ENCODE measurements at regions not wholly inside any gene's neighbourhood (a gene's known extent, or its start where the extent isn't known, plus 50 kb on each side); places are given as distances from the start of the nearest gene placed in this dataset.
"Not testable (repeated sequence)": the region's sequence is repeated elsewhere in the genome, so short reads cannot be mapped to it uniquely, and the experiment has no call there.

DNA sequence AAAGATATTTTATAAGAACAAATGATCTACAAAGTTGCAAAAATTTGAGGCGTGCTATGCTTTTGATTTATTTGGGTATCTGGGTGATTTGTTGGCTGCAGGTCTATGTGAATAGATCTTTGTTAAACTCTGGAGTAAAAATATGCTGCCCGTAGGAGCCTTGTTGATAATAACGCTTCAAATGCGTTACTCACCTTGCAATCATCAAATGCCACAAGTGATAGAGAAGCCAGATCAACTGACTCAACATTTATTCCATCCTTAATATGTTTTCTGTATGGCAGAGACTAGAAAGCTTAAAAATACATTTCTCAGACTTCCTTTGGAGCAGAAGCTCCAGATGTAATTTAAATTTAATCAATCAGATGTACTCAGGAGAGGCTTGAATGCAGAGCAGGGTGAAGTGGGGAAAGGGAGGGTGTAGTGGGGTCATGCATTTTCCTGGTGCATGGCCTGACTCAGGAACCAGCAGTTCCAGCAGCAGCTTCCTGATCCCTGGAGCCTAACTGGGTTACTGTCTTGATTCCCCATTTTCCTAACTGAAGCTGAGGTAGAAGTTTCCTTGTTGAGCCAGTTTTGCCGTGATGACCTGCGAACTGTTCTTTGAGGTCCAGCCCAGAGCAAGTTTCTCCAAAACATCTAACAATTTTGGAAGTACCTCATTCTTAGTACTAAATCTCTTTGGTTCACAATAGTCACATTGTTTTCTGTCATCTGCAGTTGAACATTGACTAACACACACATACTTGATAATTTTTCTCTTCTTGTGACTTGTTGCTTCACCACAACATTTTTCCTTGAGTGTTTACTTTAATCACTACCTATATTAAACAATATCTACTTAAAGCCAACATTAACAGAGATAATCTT is 284.7 kb upstream of the CWC22 start:
- peak; percentile 37 for DNase-seq (ENCODE audit: low spot score)

- DNase-seq (ENCODE audit: low spot score): peak; percentile 55
These were observed 284.0 kb upstream of the CWC22 start for GRCh38 chr2:180291060-180291459.

- DNase-seq (ENCODE audit: low spot score): no peak
These were observed 282.5 kb upstream of the CWC22 start for GRCh38 chr2:180289627-180290026.

GRCh38 chr2:180279581-180279980 is 272.5 kb upstream of the CWC22 start:
- DNase-seq (ENCODE audit: low spot score): no peak

DNA sequence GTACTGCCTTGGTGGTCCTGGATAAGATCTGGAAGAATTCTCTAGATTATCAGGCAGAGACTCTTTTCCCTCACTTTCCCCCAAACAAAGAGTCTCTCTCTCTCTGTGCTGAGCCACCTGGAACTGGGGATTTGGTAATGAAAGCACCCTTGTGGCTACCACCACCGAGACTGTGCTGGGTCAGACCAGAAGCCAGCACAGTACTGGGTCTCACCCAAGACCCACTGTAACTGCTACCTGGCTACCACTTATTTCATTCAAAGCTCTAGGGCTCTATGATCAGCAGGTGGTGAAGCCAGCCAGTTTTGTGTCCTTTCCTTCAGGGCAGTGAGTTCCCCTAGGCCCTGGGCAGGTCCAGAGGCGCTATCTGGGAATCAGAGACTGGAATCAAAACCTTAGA is 269.6 kb upstream of the CWC22 start:
- DNase-seq (ENCODE audit: low spot score): no peak

DNA sequence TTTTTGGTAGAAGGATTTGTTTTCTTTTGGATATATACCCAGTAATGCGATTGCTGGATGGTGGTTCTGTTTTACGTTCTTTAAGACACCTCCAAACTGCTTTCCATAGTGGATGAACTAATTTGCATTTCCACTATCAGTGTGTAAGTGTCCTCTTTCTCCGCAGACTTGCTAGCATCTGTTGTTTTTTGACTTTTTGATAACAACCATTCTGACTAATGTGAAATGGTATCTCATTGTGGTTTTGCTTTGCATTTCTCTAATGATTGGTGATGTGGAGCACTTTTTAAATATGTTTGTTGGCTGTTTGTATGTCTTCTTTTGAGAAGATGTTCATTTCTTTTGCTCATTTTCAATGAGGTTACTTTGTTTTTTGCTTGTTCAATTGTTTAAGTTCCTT is 260.9 kb upstream of the CWC22 start:
- DNase-seq (ENCODE audit: low spot score): no peak

DNA sequence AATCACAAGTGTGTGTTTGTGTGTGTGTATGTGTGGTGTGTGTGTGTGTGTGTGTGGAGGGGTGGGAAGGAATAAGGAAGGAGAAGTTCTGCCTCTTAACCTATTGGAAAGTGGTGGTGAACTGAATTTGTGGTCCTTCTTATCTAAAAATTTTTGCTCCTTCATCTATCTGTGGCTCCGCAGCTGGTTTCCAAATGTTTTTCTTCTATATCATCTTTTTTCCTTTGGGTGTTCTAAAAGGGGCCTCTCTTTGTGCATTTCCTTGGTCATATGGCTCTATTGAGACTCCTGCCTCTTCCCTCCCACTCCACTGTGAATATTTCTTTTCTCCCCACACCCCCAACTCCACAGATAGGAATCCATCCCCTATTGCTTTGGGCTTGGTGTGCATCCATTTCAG is 254.9 kb upstream of the CWC22 start:
- no peak for DNase-seq (ENCODE audit: low spot score)

- no peak for DNase-seq (ENCODE audit: low spot score)
These were observed 251.5 kb upstream of the CWC22 start for GRCh38 chr2:180258579-180258978.

GRCh38 chr2:180258041-180258537 is 251.0 kb upstream of the CWC22 start:
- DNase-seq (ENCODE audit: low spot score): no peak

DNA sequence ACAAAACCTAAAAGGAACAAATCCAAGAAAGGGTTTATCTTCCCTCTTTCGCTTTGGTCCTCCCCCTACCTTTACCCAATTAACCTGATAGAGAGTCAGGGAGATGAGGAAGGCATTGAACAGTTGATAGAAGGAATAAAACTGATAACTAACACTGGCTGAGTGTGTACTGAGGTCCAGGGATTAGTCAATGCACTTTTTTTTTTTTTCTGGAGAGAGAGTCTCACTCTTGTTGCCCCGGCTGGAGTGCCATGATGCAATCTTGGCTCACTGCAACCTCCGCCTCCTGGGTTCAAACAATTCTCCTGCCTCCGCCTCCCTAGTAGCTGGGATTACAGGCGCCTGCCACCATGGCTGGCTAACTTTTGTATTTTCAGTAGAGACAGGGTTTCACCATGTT is 250.2 kb upstream of the CWC22 start:
- no peak for DNase-seq (ENCODE audit: low spot score)

DNA sequence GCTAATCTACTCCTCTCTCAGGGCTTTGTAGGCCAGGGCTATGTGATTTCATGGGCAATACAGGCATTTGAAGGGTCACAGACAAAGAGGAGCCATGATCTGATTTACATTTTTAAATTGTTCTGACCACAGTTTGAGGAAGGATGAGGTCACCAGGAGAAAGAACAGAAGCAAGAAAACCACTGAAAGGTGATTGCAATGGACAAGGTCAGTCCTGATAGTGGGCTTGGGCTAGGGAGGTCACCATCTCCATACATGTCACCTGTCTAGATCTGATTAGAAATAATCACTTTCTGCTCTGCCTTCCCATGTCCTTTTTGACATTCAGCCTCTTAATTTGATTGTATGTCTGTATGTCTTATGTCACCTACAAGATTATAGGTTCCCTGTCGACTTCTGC is 248.9 kb upstream of the CWC22 start:
- DNase-seq (ENCODE audit: low spot score): no peak

- DNase-seq (ENCODE audit: low spot score): no peak
These were observed 247.8 kb upstream of the CWC22 start for GRCh38 chr2:180254872-180255271.

DNA sequence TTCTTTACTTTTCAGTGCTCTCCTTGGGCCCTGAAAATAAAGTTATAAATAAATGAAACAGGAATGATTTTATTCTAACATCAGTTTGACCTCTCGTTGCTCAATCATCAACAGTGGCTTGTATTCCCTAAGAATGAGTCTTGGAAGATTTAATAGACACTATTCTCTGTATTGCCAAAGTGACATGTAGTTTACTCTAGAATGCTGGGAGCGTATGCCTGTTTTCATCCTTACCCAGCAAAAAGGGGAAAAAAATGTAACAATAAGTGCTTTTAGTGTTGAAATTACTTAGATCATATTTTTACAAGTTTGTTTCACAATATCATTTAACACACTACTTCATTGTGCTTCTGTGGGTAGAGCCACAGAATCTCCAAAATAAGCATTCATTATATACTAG is 240.6 kb upstream of the CWC22 start:
- DNase-seq (ENCODE audit: low spot score): no peak

DNA sequence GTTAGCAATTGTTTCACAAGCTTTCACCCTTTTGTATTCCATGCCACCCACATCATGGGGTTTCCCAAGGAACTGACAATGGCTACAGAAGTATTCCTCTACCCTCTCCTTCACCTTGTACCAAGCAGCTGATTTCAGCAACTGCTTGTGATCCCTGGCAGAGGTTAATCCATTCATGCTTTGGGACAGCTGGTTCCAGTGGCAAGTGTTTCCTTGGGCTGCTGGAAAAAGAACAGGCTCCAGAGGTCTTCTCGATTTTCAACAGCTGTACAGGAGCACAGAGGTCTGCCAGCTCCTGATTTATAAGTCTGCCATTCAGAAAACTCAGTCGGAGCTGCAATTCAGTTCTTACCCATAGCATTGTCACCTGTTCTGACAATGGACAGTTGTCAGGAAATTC is 239.2 kb upstream of the CWC22 start:
- DNase-seq (ENCODE audit: low spot score): no peak

DNA sequence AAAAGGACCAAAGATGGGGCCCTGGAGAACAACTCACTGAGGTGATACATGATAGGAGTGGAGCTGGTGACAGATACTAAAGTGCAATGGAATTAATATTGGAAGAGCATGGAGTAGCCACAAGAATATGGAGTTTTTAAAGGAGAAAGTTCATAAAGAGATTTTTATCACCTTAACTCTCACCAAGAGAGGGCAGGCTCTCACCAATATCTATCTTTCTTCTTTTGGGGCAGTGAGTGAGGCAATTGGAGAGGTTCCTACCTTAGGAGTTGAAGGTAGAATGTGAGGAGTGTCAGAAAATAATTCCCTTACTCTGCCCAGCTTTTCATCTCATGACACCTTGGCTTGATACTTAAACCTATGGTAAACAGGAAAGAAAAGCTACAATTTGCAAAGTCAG is 233.7 kb upstream of the CWC22 start:
- peak; percentile 4 for DNase-seq (ENCODE audit: low spot score)

- no peak for DNase-seq (ENCODE audit: low spot score)
These were observed 231.6 kb upstream of the CWC22 start for GRCh38 chr2:180238729-180239128.

DNA sequence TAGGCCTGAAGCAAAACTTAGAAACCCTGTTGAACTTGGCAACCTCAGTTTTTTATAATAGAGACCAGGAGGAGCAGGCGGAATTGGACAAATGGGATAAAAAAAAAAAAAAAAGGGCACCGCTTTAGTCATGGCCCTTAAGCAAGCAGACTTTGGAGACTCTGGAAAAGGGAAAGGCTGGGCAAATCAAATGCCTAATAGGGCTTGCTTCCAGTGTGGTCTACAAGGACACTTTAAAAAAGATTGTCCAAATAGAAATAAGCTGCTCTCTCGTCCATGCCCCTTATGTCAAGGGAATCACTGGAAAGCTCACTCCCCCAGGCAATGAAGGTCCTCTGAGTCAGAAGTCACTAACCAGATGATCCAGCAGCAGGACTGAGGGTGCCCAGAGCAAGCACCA is 229.0 kb upstream of the CWC22 start:
- DNase-seq (ENCODE audit: low spot score): not testable (repeated sequence)

DNA sequence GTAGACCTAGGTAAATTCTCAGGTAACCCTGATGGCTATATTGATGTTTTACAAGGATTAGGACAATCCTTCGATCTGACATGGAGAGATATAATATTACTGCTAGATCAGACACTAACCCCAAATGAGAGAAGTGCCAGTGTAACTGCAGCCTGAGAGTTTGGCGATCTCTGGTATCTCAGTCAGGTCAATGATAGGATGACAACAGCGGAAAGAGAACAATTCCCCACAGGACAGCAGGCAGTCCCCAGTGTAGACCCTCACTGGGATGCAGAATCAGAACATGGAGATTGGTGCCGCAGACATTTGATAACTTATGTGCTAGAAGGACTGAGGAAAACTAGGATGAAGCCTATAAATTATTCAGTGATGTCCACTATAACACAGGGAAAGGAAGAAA is 228.4 kb upstream of the CWC22 start:
- not testable (repeated sequence) for DNase-seq (ENCODE audit: low spot score)

DNA sequence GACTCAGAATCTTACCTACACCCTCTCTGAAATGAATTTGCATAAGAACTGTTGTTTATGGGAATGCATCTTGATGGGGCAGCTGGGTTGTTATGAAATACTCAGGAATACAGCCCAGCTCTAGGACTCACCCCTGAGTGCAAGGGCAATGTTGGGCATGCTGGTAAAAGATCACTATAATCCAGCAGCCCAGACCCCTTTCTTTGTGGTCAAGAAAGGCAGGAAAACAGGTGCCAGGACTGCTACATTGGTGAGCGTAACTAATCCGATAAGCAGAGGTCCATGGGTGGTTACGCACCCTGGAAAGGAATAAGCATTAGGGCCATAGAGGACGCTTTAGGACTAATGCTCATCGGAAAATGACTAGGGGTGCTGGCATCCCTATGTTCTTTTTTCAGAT is 227.9 kb upstream of the CWC22 start:
- DNase-seq (ENCODE audit: low spot score): not testable (repeated sequence)

DNA sequence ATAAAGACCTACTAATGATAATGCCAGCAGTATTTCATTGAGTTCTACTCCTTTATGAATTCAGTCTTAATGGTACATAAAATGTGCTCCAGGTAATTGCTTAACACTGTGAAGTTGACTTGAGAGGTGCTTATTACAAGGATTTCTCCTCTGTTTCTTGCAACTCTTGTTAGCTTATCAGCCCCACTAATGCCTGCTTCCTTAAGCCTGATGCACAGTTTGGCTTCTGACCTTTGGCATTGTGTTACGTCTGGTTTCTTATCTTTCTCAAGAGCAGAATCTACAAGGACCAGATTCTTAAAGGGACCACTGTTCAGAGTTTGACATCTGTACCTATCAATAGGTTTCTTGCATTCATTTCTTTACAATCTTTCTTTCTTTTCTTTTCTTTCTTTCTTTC is 223.9 kb upstream of the CWC22 start:
- no peak for DNase-seq (ENCODE audit: low spot score)

- no peak for DNase-seq (ENCODE audit: low spot score)
These were observed 220.4 kb upstream of the CWC22 start for GRCh38 chr2:180227461-180227860.

DNA sequence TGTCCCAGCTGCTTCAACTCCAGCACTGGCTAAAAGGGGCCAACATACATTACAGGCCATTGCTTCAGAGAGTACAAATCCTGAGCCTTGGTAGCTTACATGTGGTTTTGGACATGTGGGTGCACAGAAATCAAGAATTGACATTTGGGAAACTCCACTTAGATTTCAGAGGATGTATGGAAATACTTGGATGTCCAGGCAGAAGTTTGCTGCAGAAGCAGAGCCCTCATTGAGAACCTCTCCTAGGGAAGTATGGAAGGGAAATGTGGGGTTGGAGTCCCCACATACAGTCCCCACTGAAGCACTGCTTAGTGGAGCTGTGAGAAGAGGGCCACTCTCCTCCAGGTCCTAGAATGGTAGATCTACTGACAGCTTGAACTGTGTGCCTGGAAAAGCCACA is 218.0 kb upstream of the CWC22 start:
- DNase-seq (ENCODE audit: low spot score): no peak

DNA sequence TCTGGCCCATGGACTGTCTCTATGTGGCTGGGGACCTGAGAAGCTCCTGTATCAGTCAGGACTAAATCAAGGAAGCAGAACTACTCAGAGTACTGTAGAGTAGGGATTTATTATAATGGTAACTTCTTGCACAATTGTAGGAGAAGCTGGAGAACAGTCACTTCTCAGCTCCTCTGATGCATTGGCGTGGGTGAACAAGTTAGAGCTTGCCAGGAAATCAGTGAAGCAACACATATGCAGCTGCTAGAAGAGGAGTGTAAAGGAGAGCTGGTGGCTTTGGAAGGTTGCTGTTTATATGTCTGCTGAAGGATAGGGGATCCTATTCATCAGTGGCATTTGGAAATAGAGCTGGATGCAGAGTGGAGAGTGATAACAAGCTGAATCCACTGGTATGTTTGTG is 215.5 kb upstream of the CWC22 start:
- no peak for DNase-seq (ENCODE audit: low spot score)

DNA sequence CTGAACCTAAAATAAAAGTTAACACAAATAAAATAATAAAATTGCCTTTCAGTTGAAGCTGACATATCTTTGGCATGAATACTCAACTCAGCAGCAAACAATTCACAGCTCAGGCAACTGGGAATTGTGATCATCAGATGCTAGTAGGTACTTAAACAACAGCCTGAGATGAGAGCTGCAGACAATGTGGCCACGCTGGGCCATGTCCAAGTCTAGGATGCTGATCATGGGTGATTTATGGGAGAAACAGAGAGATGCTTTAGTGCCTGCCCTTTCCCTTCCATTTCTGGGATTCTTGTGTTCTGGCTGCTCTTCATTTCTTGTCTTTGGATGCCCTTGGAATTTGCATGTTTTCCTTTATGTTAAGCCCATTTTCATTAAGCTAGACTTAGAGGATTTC is 212.4 kb upstream of the CWC22 start:
- no peak for DNase-seq (ENCODE audit: low spot score)

Measured in RKO (cell line).